Tibial nerve (tissue), 4 donors: ENCODE measurements at regions not wholly inside any gene's neighbourhood (a gene's known extent, or its start where the extent isn't known, plus 50 kb on each side); places are given as distances from the start of the nearest gene placed in this dataset.

Source experiments
- CTCF ChIP-seq, 5 experiments: fragments of 200-600 bp in 3 of 5; fragments of 450-650 bp in 2 of 5; sonication (generic) in 3 of 5; IDR thresholded peaks; one replicate each; pipeline ENCODE4 v1.5.1; 2016 to 2019; ENCODE audit warnings: antibody characterized with exemption in 5 of 5, mild to moderate bottlenecking in 3 of 5, moderate library complexity in 2 of 5
- EP300 ChIP-seq, 2 donors: sonication (generic); formaldehyde crosslinking; IDR thresholded peaks; one replicate each; pipeline ENCODE4 v1.6.1; 2017; ENCODE audit warnings: antibody characterized with exemption in 2 of 2, mild to moderate bottlenecking in 1 of 2
- POLR2A ChIP-seq, 2 donors: fragments of 450-650 bp; IDR thresholded peaks; one replicate each; pipeline ENCODE4 v1.6.1; 2017; ENCODE audit warnings: antibody characterized with exemption in 2 of 2, mild to moderate bottlenecking in 2 of 2, moderate library complexity in 2 of 2

DNA sequence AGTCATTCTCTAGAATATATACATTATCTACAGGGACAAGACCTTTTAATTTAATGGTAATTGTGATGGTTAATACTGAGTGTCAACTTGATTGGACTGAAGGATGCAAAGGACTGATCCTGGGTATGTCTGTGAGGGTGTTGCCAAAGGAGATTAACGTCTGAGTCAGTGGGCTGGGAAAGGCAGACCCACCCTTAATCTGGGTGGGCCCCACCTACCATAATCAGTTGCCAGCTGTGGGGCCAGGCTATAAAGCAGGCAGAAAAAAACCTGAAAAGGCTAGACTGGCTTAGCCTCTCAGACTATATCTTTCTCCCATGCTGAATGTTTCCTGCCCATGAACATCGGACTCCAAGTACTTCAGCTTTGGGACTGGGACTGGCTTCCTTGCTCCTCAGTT lies 112.2 kb upstream of the SMC2 start:
- TF ChIP-seq CTCF (IDR thresholded peaks at IDR 0.05) = no peak
- TF ChIP-seq EP300 (IDR thresholded peaks at IDR 0.05) = no peak
- no peak for TF ChIP-seq POLR2A (IDR thresholded peaks at IDR 0.05)
